ENCODE measurements at regions not wholly inside any gene's neighbourhood (a gene's known extent, or its start where the extent isn't known, plus 50 kb on each side); places are given as distances from the start of the nearest gene placed in this dataset.

- intact Hi-C loops (cut with micrococcal nuclease; ENCODE audit: unreplicated experiment) = no loop called here
- Mint-ChIP-seq H3K4me3 (ENCODE audit: unreplicated experiment) (no peak overlapping the region), H3K36me3 (ENCODE audit: insufficient read depth, unreplicated experiment) (no peaks in the 10 kb centered on the region), H3K27me3 (ENCODE audit: insufficient read depth, unreplicated experiment) (peaks cover 5% of the 10 kb centered on the region), H3K27ac (ENCODE audit: unreplicated experiment) (no peak overlapping the region), H3K9me3 (ENCODE audit: unreplicated experiment) (no peaks in the 10 kb centered on the region), H3K4me1 (ENCODE audit: low read depth, unreplicated experiment) (no peaks in the 10 kb centered on the region)
- TF ChIP-seq, protein P1, sequence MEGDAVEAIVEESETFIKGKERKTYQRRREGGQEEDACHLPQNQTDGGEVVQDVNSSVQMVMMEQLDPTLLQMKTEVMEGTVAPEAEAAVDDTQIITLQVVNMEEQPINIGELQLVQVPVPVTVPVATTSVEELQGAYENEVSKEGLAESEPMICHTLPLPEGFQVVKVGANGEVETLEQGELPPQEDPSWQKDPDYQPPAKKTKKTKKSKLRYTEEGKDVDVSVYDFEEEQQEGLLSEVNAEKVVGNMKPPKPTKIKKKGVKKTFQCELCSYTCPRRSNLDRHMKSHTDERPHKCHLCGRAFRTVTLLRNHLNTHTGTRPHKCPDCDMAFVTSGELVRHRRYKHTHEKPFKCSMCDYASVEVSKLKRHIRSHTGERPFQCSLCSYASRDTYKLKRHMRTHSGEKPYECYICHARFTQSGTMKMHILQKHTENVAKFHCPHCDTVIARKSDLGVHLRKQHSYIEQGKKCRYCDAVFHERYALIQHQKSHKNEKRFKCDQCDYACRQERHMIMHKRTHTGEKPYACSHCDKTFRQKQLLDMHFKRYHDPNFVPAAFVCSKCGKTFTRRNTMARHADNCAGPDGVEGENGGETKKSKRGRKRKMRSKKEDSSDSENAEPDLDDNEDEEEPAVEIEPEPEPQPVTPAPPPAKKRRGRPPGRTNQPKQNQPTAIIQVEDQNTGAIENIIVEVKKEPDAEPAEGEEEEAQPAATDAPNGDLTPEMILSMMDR (IDR thresholded peaks at IDR 0.05; ENCODE audit: insufficient read depth in 1 of 2, low read depth in 1 of 2, low read length in 1 of 2, severe bottlenecking in 1 of 2, unreplicated experiment in 1 of 2) = no peak
- no peaks in the 10 kb centered on the region for H3K27me3 ChIP-seq (replicated peaks; ENCODE audit: control insufficient read depth, insufficient read depth, low read length)
- ChIA-PET POLR2A (no interaction called here), CTCF (no interaction called here)
- no peaks in the 10 kb centered on the region for H3K36me3 ChIP-seq (ENCODE audit: control insufficient read depth, insufficient read depth, low read length)
- BruUV-seq (replicated peaks) = no TSS peak
- H3K4me3 ChIP-seq (ENCODE audit: low read depth, low read length) = no peak overlapping the region
- no peaks in the 10 kb centered on the region for H3K4me1 ChIP-seq
- no peaks in the 10 kb centered on the region for H3K9me3 ChIP-seq
- no peak for DNase-seq
Measured at GRCh38 chr6:90694802-90695201, 107.9 kb upstream of the MAP3K7 start.

- H3K9me3 ChIP-seq = no peaks in the 10 kb centered on the region
Measured at GRCh38 chr6:90691823-90692222, 105.0 kb upstream of the MAP3K7 start.

DNA sequence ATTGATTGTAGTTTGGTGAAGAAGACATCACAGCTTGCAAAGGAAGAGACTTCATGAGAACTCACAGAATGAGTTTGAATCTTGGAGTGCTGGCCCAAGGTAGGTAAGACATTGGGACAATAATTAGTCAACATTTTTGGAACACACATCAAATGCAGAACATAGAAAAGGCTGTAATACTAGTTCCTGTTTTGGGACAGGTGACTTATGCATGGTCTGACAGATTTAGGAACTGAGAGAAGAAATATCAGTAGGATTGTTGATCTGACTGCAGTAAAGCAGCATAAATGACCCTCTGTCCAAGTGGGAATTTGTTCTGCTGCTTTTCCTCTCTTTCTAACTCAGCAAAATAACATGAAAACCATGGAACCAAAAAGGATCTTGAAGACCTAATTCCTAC, 102.3 kb upstream of the MAP3K7 start:
- Histone ChIP-seq H3K4me1 (no peaks in the 10 kb centered on the region), H3K4me3 (ENCODE audit: low read depth, low read length) (no peak overlapping the region), H3K36me3 (ENCODE audit: control insufficient read depth, insufficient read depth, low read length) (no peaks in the 10 kb centered on the region), H3K27me3 (replicated peaks; ENCODE audit: control insufficient read depth, insufficient read depth, low read length) (no peaks in the 10 kb centered on the region), H3K9me3 (no peaks in the 10 kb centered on the region)
- ChIA-PET CTCF (no interaction called here), POLR2A (no interaction called here)
- H3K36me3 Mint-ChIP-seq (ENCODE audit: insufficient read depth, unreplicated experiment) = no peaks in the 10 kb centered on the region
- TF ChIP-seq, protein P1 (IDR thresholded peaks at IDR 0.05; ENCODE audit: insufficient read depth in 1 of 2, low read depth in 1 of 2, low read length in 1 of 2, severe bottlenecking in 1 of 2, unreplicated experiment in 1 of 2) = no peak
- no peak overlapping the region for H3K27ac Mint-ChIP-seq (ENCODE audit: unreplicated experiment)
- intact Hi-C loops (cut with micrococcal nuclease; ENCODE audit: unreplicated experiment) = no loop called here
- no peak overlapping the region for H3K4me3 Mint-ChIP-seq (ENCODE audit: unreplicated experiment)
- H3K9me3 Mint-ChIP-seq (ENCODE audit: unreplicated experiment) = no peaks in the 10 kb centered on the region
- H3K4me1 Mint-ChIP-seq (ENCODE audit: low read depth, unreplicated experiment) = no peaks in the 10 kb centered on the region
- no TSS peak for BruUV-seq (replicated peaks)
- DNase-seq = no peak
- peaks cover 2% of the 10 kb centered on the region for H3K27me3 Mint-ChIP-seq (ENCODE audit: insufficient read depth, unreplicated experiment)

More at GRCh38 chr6:90691823-90692222, 105.0 kb upstream of the MAP3K7 start:
- Histone ChIP-seq H3K27me3 (replicated peaks; ENCODE audit: control insufficient read depth, insufficient read depth, low read length) (no peaks in the 10 kb centered on the region), H3K36me3 (ENCODE audit: control insufficient read depth, insufficient read depth, low read length) (no peaks in the 10 kb centered on the region), H3K4me1 (no peaks in the 10 kb centered on the region), H3K4me3 (ENCODE audit: low read depth, low read length) (no peak overlapping the region)
- BruUV-seq (replicated peaks) = no TSS peak
- ChIA-PET POLR2A (no interaction called here), CTCF (no interaction called here)
- Mint-ChIP-seq H3K9me3 (ENCODE audit: unreplicated experiment) (no peaks in the 10 kb centered on the region), H3K4me1 (ENCODE audit: low read depth, unreplicated experiment) (no peaks in the 10 kb centered on the region), H3K27me3 (ENCODE audit: insufficient read depth, unreplicated experiment) (peaks cover 5% of the 10 kb centered on the region), H3K36me3 (ENCODE audit: insufficient read depth, unreplicated experiment) (no peaks in the 10 kb centered on the region), H3K27ac (ENCODE audit: unreplicated experiment) (no peak overlapping the region), H3K4me3 (ENCODE audit: unreplicated experiment) (no peak overlapping the region)
- TF ChIP-seq, protein P1 (IDR thresholded peaks at IDR 0.05; ENCODE audit: insufficient read depth in 1 of 2, low read depth in 1 of 2, low read length in 1 of 2, severe bottlenecking in 1 of 2, unreplicated experiment in 1 of 2) = peak; percentile 15 to 35
- DNase-seq = peak in 1 of 2 experiments; percentile 13
- intact Hi-C loops (cut with micrococcal nuclease; ENCODE audit: unreplicated experiment) = no loop called here

Measured in Caco-2 (cell line).